Stomach (tissue), 8 donors: ENCODE measurements at regions not wholly inside any gene's neighbourhood (a gene's known extent, or its start where the extent isn't known, plus 50 kb on each side); places are given as distances from the start of the nearest gene placed in this dataset.

Experiments
- DNase-seq, 2 donors: peaks; one replicate each; pipeline versions ENCODE4 v3.0.0 to v3.0.0-alpha.2; 2013 to 2019
- H3K27ac ChIP-seq, 5 donors: fragments of 200-600 bp in 4 of 5; sonication (generic) in 4 of 5; one replicate each; pipeline ENCODE4 v1.5.1; 2013 to 2019; ENCODE audit warnings: mild to moderate bottlenecking in 1 of 5, moderate library complexity in 1 of 5
- H3K27me3 ChIP-seq, 3 donors: fragments of 200-600 bp; sonication (generic); one replicate each; pipeline ENCODE4 v1.5.1; 2017 to 2019; ENCODE audit warnings: mixed run types in 1 of 3
- H3K36me3 ChIP-seq, 4 donors: fragments of 200-600 bp; sonication (generic); 1 replicate in 3 of 4; 2 replicates in 1 of 4; pipeline ENCODE4 v1.5.1; 2016 to 2019
- H3K4me1 ChIP-seq, 4 donors: fragments of 200-600 bp; sonication (generic); one replicate each; pipeline ENCODE4 v1.5.1; 2016 to 2019
- H3K4me3 ChIP-seq, 4 donors: fragments of 200-600 bp; sonication (generic) in 3 of 4; one replicate each; pipeline ENCODE4 v1.5.1; 2016 to 2019; ENCODE audit warnings: mild to moderate bottlenecking in 1 of 4
- H3K9me3 ChIP-seq, 4 donors: fragments of 200-600 bp; sonication (generic); one replicate each; pipeline ENCODE4 v1.5.1; 2016 to 2019
- CTCF ChIP-seq, 7 experiments: fragments of 450-650 bp in 4 of 7; fragments of 200-600 bp in 3 of 7; sonication (generic) in 3 of 7; IDR thresholded peaks; one replicate each; pipeline ENCODE4 v1.5.1; 2016 to 2019; ENCODE audit warnings: antibody characterized with exemption in 7 of 7, control low read depth in 2 of 7, mild to moderate bottlenecking in 1 of 7
- EP300 ChIP-seq: sonication (generic); formaldehyde crosslinking; IDR thresholded peaks from one replicate; pipeline ENCODE4 v1.6.1; 2017; ENCODE audit warnings: antibody characterized with exemption
- POLR2A ChIP-seq, 4 donors: fragments of 450-650 bp; IDR thresholded peaks; one replicate each; pipeline ENCODE4 v1.6.1; 2016; ENCODE audit warnings: antibody characterized with exemption in 4 of 4, control low read depth in 2 of 4, mild to moderate bottlenecking in 1 of 4, moderate library complexity in 1 of 4
- POLR2AphosphoS5 ChIP-seq, 3 donors: sonication (generic); formaldehyde crosslinking; IDR thresholded peaks; one replicate each; pipeline ENCODE4 v1.6.1; 2016; ENCODE audit warnings: antibody characterized with exemption in 3 of 3
- WGBS, 5 donors: extraction: QIAGEN DNeasy Blood & Tissue Kit in 3 of 5; methylation state at CpG; one replicate each; pipeline versions ENCODE4 v1.1.5 to v1.1.7; 2013 to 2018; 5-methylcytosine and 5-hydroxymethylcytosine counted together
- intact Hi-C: fragments of 100-400 bp; cut with DNase I; formaldehyde crosslinking; loops from one replicate; pipeline ENCODE4 v1.15.1; 2023; ENCODE audit warnings: low total_unique reads
- donor health status: healthy with polysubstance abuse.
- donor health status: Bipolar disorder and iron deficiency.
- donor health status: healthy.

GRCh38 chr3:83048556-83048955, 1287.1 kb upstream of the GBE1 start:
- Histone ChIP-seq H3K4me3 (no peak overlapping the region), H3K27me3 (no peaks in the 10 kb centered on the region), H3K9me3 (no peaks in the 10 kb centered on the region), H3K36me3 (no peaks in the 10 kb centered on the region), H3K4me1 (no peaks in the 10 kb centered on the region), H3K27ac (no peak overlapping the region)
- intact Hi-C loops = no loop called here
- TF ChIP-seq POLR2A (IDR thresholded peaks at IDR 0.05) = no peak
- no peak for TF ChIP-seq CTCF (IDR thresholded peaks at IDR 0.05)
- 39 to 56% (median 47%) methylated on average over 2 of the region's 2 CpGs for WGBS, 5 donors
- no peak for DNase-seq

- Histone ChIP-seq H3K9me3 (peaks cover 0 to 6% (median 0%) of the 10 kb centered on the region in 4 donors), H3K27ac (no peak overlapping the region), H3K4me1 (no peaks in the 10 kb centered on the region), H3K27me3 (no peaks in the 10 kb centered on the region), H3K4me3 (no peak overlapping the region), H3K36me3 (no peaks in the 10 kb centered on the region)
- TF ChIP-seq CTCF (IDR thresholded peaks at IDR 0.05) (no peak), POLR2A (IDR thresholded peaks at IDR 0.05) (no peak), POLR2AphosphoS5 (IDR thresholded peaks at IDR 0.05) (no peak), EP300 (no peak)
- intact Hi-C loops = no loop called here
- no peak for DNase-seq
- WGBS, 5 donors = 36 to 69% (median 56%) methylated on average over 1 of the region's 1 CpG
These were observed 1278.0 kb upstream of the GBE1 start for GRCh38 chr3:83039422-83039821.

GRCh38 chr3:83035704-83036010, 1274.2 kb upstream of the GBE1 start:
- no peaks in the 10 kb centered on the region for H3K36me3 ChIP-seq
- H3K4me3 ChIP-seq = no peak overlapping the region
- no peak overlapping the region for H3K27ac ChIP-seq
- peaks cover 0 to 6% (median 0%) of the 10 kb centered on the region in 4 donors for H3K9me3 ChIP-seq
- intact Hi-C loops = no loop called here
- H3K27me3 ChIP-seq = no peaks in the 10 kb centered on the region
- no peaks in the 10 kb centered on the region for H3K4me1 ChIP-seq
- no peak for DNase-seq
- 53 to 84% (median 79%) methylated on average over 2 of the region's 2 CpGs for WGBS, 5 donors
- TF ChIP-seq POLR2A (IDR thresholded peaks at IDR 0.05) (no peak), CTCF (IDR thresholded peaks at IDR 0.05) (no peak), EP300 (no peak), POLR2AphosphoS5 (IDR thresholded peaks at IDR 0.05) (no peak)

GRCh38 chr3:83034806-83035703, 1273.6 kb upstream of the GBE1 start:
- H3K4me1 ChIP-seq = no peaks in the 10 kb centered on the region
- intact Hi-C loops = no loop called here

More at GRCh38 chr3:83034806-83035703, 1273.6 kb upstream of the GBE1 start:
- Histone ChIP-seq H3K27me3 (no peaks in the 10 kb centered on the region), H3K9me3 (peaks cover 0 to 6% (median 0%) of the 10 kb centered on the region in 4 donors), H3K27ac (no peak overlapping the region), H3K4me3 (no peak overlapping the region), H3K36me3 (no peaks in the 10 kb centered on the region)
- no peak for DNase-seq
- TF ChIP-seq POLR2AphosphoS5 (IDR thresholded peaks at IDR 0.05) = no peak
- TF ChIP-seq CTCF (IDR thresholded peaks at IDR 0.05) = no peak
- TF ChIP-seq POLR2A (IDR thresholded peaks at IDR 0.05) = no peak
- TF ChIP-seq EP300 = no peak
- 88 to 96% (median 94%) methylated on average over 11 to 16 of the region's 16 CpGs for WGBS, 5 donors
